ENCODE measurements at regions not wholly inside any gene's neighbourhood (a gene's known extent, or its start where the extent isn't known, plus 50 kb on each side); places are given as distances from the start of the nearest gene placed in this dataset.

GRCh38 chr2:145760781-145761649, 1241.1 kb upstream of the ZEB2 start:
- DNase-seq (ENCODE audit: low read depth), result peak; percentile 48
- TF ChIP-seq, protein P1, sequence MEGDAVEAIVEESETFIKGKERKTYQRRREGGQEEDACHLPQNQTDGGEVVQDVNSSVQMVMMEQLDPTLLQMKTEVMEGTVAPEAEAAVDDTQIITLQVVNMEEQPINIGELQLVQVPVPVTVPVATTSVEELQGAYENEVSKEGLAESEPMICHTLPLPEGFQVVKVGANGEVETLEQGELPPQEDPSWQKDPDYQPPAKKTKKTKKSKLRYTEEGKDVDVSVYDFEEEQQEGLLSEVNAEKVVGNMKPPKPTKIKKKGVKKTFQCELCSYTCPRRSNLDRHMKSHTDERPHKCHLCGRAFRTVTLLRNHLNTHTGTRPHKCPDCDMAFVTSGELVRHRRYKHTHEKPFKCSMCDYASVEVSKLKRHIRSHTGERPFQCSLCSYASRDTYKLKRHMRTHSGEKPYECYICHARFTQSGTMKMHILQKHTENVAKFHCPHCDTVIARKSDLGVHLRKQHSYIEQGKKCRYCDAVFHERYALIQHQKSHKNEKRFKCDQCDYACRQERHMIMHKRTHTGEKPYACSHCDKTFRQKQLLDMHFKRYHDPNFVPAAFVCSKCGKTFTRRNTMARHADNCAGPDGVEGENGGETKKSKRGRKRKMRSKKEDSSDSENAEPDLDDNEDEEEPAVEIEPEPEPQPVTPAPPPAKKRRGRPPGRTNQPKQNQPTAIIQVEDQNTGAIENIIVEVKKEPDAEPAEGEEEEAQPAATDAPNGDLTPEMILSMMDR (conservative IDR thresholded peaks at IDR 0.05; ENCODE audit: low read depth, low read length), result no peak

DNA sequence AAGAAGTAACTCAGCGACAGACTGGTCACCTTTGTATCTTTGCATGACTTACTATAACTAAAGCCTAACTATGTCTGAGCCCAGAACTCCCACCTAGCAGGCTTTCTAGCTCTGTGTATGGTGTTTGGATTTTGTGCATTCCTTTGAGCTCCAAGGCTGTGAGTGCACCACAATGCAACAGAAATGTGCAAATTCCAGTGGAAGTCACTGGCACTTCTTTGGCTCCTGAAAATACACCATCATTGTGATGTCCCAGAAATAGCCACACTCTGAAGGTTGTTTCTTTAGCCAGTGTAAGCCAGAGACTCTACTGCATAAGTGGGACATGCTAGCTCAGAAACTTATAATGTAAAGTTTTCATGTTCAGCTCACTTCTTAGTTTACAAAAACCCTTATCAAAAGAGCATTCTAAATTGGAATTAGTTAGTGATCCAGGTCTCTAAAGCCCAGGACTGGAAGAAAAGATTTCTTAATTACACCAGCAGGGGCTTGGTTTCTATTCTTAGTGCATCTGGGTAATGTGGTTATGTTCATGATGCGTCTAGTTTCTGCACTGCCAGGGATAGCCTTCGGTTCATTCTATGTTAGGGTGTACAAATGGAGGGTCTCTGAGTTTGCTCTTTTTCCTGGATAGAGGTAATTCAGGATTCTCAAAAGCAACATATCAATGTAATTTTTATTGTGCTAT, 1239.5 kb upstream of the ZEB2 start:
- DNase-seq (ENCODE audit: low read depth), result no peak
- no peak overlapping the region for H3K4me3 ChIP-seq (ENCODE audit: low read length)
- TF ChIP-seq, protein P1 (conservative IDR thresholded peaks at IDR 0.05; ENCODE audit: low read depth, low read length), result no peak

More at GRCh38 chr2:145760781-145761649, 1241.1 kb upstream of the ZEB2 start:
- H3K4me3 ChIP-seq (ENCODE audit: low read length), result no peak overlapping the region

DNA sequence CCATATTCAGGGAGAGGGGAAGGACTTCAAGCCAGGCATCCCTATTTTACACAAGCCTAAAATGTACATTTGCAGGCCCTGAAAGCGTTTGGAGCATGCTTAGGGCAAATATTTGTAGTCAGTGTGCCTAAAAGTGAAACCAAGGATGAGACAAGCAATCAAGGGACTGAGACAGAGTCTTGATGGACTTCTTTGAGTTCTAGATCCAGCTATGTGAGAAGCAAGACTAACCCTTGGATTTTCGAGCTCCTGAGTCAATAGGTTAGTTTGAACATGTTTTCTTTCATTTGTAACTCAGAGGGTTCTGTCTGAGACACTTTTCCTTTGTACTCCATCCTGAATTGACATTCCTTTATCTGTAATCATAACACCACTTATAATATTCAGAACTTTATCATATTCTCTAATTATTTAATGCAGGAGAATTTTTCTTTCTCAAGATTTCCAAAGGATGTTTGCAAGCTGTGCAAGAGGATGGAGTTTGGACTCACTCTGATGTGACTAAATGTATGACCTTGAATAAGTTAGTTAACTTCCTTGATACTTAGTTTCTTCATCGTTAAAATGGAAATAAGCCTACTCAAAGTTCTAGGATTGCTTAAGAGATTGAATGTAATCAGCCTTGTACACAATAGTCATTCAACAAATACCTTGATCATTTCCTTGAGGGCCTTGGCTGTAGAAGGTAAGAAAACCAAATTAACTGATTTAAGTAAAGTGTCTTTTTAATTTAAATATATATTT, 1237.8 kb upstream of the ZEB2 start:
- no peak for DNase-seq (ENCODE audit: low read depth)
- TF ChIP-seq, protein P1 (conservative IDR thresholded peaks at IDR 0.05; ENCODE audit: low read depth, low read length), result no peak
- no peak overlapping the region for H3K4me3 ChIP-seq (ENCODE audit: low read length)

DNA sequence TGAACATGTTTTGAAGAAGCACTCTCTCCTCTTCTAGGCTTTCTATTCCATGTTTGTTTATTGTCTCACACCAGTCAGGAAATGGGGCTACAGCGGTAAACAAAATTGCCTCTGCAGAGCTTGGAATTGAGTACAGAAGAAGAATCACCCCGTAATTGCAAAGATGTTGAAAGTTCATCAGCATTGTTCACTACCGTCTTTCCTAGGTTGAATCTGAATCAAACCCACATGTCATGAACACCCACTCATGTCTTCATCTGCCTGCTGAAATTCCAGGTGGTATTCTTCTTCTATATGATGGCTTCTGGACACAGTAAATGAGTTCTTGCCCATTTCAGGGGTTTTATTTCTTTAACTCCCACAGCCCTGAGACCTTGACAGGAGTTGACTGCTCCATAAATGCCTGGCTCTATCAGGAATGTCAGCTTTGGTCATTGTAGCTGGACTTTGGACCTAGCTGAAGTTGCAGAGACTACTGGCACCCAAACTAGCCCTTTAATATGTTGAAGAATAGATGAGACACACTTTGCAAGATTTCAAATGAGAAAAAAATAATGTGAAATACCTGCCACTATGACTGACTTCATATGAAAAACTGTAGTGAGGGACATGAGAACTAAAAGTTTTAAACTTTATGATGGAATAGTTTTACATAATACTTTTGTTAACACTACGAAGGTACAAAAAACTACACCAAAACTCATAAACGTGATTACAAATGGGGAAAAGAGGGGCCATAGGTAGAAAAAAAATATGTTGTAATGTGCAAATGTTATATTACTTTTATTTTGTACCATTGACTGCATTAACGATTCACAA, 1235.3 kb upstream of the ZEB2 start:
- TF ChIP-seq, protein P1 (conservative IDR thresholded peaks at IDR 0.05; ENCODE audit: low read depth, low read length), result no peak
- no peak for DNase-seq (ENCODE audit: low read depth)
- no peak overlapping the region for H3K4me3 ChIP-seq (ENCODE audit: low read length)

GRCh38 chr2:145753966-145754365, 1234.0 kb upstream of the ZEB2 start:
- no peak for DNase-seq (ENCODE audit: low read depth)
- no peak overlapping the region for H3K4me3 ChIP-seq (ENCODE audit: low read length)
- TF ChIP-seq, protein P1 (conservative IDR thresholded peaks at IDR 0.05; ENCODE audit: low read depth, low read length), result no peak

DNA sequence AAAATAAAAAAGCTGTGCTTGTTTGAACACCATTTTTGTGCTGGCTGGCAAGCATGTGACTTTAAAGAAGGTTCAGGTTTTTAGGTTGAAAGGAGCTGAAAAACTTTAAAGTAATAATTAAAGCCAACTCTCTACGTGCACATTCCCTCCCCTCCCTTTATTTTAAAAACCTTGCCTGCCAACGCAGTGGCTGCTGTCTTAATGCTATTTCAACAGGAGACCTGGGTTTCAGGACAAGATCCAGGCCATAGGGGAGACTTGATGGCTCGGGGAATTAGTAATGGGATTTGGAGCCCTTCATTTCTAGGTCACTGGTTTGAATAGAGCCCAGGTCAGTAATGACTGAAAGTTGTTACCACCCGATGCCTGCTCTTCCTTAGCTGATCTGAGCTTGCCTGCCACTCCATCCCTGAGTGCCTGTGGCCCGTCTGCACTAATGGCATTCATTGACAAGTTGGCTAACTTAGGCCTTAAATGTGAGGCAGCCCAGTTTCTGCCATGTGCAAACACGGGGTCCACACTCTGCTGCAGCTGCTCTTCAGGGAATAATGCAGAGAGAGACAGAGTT, 1233.2 kb upstream of the ZEB2 start:
- TF ChIP-seq, protein P1 (conservative IDR thresholded peaks at IDR 0.05; ENCODE audit: low read depth, low read length), result no peak
- H3K4me3 ChIP-seq (ENCODE audit: low read length), result no peak overlapping the region
- no peak for DNase-seq (ENCODE audit: low read depth)
